ENCODE measurements at regions not wholly inside any gene's neighbourhood (a gene's known extent, or its start where the extent isn't known, plus 50 kb on each side); places are given as distances from the start of the nearest gene placed in this dataset.

- H3K9me3 Mint-ChIP-seq = peaks cover 1% of the 10 kb centered on the region
- H3K36me3 Mint-ChIP-seq (ENCODE audit: low read depth) = no peaks in the 10 kb centered on the region
- no peak for DNase-seq
- H3K4me3 Mint-ChIP-seq = no peak overlapping the region
- CTCF ChIA-PET = no interaction called here
- no peaks in the 10 kb centered on the region for H3K4me1 Mint-ChIP-seq
- H3K27ac Mint-ChIP-seq = no peak overlapping the region
- no peaks in the 10 kb centered on the region for H3K27me3 Mint-ChIP-seq
- POLR2A ChIA-PET = no interaction called here
Observed at GRCh38 chr19:31938675-31939074, 406.7 kb upstream of the ZNF507 start.

DNA sequence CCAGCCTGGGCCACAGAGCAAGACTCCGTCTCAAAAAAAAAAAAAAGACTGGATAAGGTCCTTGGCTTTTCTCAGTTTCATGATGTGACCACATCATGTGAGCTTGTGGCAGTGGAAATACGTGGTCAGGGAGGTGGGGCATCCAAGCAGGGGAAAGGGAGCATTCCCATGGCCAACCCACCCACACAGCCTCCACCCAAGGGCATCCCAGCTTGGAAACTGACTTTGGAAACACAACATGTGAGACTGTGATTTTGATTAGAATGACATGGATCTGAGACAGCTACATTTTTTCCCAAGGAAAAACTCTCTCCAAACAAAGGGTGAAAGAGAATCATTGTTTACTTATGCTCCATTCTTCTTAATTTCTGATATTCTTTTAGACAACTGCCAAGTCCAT is 405.0 kb upstream of the ZNF507 start:
- Mint-ChIP-seq H3K27me3 (no peaks in the 10 kb centered on the region), H3K9me3 (no peaks in the 10 kb centered on the region), H3K4me3 (no peak overlapping the region), H3K27ac (no peak overlapping the region), H3K4me1 (no peaks in the 10 kb centered on the region), H3K36me3 (ENCODE audit: low read depth) (no peaks in the 10 kb centered on the region)
- no peak for DNase-seq
- POLR2A ChIA-PET = no interaction called here
- CTCF ChIA-PET = no interaction called here

GRCh38 chr19:31943191-31943661 is 402.2 kb upstream of the ZNF507 start:
- ChIA-PET POLR2A (no interaction called here), CTCF (no interaction called here)
- DNase-seq = no peak
- no peaks in the 10 kb centered on the region for H3K36me3 Mint-ChIP-seq (ENCODE audit: low read depth)
- no peaks in the 10 kb centered on the region for H3K27me3 Mint-ChIP-seq
- H3K27ac Mint-ChIP-seq = no peak overlapping the region
- H3K9me3 Mint-ChIP-seq = no peaks in the 10 kb centered on the region
- H3K4me1 Mint-ChIP-seq = no peaks in the 10 kb centered on the region
- H3K4me3 Mint-ChIP-seq = no peak overlapping the region

- Mint-ChIP-seq H3K27ac (no peak overlapping the region), H3K36me3 (ENCODE audit: low read depth) (no peaks in the 10 kb centered on the region), H3K27me3 (no peaks in the 10 kb centered on the region), H3K9me3 (no peaks in the 10 kb centered on the region), H3K4me1 (no peaks in the 10 kb centered on the region), H3K4me3 (no peak overlapping the region)
- DNase-seq = no peak
- ChIA-PET POLR2A (interaction anchor here (0.5 kb wide), 1 partner anchor 20 kb away, joined by 3 read pairs; no protein-coding TSS in a partner anchor), CTCF (no interaction called here)
Observed at GRCh38 chr19:31943778-31944177, 401.6 kb upstream of the ZNF507 start.

DNA sequence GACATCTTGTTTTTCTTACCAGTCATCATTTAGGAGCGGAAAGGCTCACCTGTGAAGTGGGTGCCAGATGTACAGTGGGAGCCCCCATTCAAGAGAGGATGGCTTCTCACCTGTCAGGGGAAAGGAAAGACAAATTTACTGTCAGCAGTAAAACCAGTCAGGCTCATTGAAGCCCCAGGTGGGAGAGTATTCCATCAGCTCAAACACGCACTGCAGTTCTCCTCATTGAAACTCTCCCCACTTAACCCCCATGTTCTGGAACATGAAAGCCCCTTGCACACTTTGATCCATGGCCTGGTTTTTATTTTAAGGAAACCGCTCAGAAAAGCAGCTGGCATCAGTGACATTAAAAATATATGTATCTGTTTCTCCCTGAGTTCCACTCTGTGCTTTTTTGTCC is 401.1 kb upstream of the ZNF507 start:
- no peaks in the 10 kb centered on the region for H3K9me3 Mint-ChIP-seq
- H3K4me3 Mint-ChIP-seq = no peak overlapping the region
- POLR2A ChIA-PET = no interaction called here
- CTCF ChIA-PET = no interaction called here
- H3K36me3 Mint-ChIP-seq (ENCODE audit: low read depth) = no peaks in the 10 kb centered on the region
- no peaks in the 10 kb centered on the region for H3K4me1 Mint-ChIP-seq
- no peak overlapping the region for H3K27ac Mint-ChIP-seq
- DNase-seq = no peak
- H3K27me3 Mint-ChIP-seq = no peaks in the 10 kb centered on the region

- Mint-ChIP-seq H3K27me3 (no peaks in the 10 kb centered on the region), H3K27ac (no peak overlapping the region), H3K36me3 (ENCODE audit: low read depth) (no peaks in the 10 kb centered on the region), H3K4me1 (no peaks in the 10 kb centered on the region), H3K9me3 (peaks cover 4% of the 10 kb centered on the region), H3K4me3 (no peak overlapping the region)
- ChIA-PET POLR2A (no interaction called here), CTCF (interaction anchor here (1.5 kb wide), 1 partner anchor 9 kb away, joined by 3 read pairs; no protein-coding TSS in a partner anchor)
- no peak for DNase-seq
Observed at GRCh38 chr19:31946491-31946890, 398.9 kb upstream of the ZNF507 start.

DNA sequence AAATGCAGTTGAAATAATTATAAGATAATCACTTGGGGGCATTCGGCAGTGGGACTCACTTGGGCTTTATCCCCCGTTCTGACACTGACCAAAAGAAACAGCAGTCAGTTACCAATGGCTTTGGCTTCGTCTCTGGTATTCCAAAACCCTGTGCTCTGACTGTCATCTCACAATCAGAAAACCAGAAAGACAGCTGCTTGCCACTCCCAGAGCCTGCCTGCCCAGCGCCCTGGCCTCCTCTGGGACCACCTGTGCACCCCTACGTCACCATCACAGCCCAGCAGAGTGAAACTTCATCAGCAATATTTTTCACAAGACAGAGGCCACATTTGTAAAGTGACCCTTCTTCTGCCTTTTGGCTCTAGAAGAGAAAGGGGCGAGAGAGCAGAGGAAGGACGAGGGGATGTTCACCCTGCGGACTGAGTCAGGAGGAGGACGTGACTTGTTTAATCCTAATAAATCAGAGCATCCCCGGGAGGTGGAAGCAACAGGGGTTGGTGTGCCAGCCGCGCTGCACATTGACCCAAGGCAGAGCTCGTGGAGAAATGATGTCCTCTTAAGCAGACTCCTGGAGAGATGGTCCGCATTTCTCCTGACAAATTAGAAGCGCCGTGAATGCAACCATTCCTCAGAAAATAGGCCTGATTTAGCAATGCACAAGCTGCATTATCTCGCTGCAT is 397.8 kb upstream of the ZNF507 start:
- CTCF ChIA-PET = interaction anchor here (1.5 kb wide), 1 partner anchor 10 kb away, joined by 3 read pairs; no protein-coding TSS in a partner anchor
- no peaks in the 10 kb centered on the region for H3K27me3 Mint-ChIP-seq
- H3K4me3 Mint-ChIP-seq = no peak overlapping the region
- H3K4me1 Mint-ChIP-seq = no peaks in the 10 kb centered on the region
- POLR2A ChIA-PET = no interaction called here
- no peak overlapping the region for H3K27ac Mint-ChIP-seq
- H3K9me3 Mint-ChIP-seq = peaks cover 4% of the 10 kb centered on the region
- H3K36me3 Mint-ChIP-seq (ENCODE audit: low read depth) = no peaks in the 10 kb centered on the region
- DNase-seq = no peak

DNA sequence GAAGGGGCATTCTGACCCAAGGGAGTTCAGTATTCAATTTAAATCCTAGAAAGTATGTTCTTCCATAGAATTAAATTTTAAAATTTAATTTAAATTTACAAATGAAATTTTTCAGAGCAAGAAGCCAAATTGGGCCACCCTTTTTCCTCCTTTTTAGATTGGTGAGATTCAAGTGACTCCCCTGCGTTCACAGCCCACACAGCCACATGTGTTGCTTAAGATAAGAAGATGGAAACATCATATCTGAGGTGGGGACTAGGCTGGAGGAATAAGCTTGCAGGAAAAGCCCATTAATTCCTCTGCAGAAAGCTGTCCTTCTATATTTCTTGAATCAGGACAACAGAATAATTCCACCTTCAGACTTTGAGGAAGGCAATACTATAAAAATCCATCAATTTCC is 392.7 kb upstream of the ZNF507 start:
- POLR2A ChIA-PET = no interaction called here

DNA sequence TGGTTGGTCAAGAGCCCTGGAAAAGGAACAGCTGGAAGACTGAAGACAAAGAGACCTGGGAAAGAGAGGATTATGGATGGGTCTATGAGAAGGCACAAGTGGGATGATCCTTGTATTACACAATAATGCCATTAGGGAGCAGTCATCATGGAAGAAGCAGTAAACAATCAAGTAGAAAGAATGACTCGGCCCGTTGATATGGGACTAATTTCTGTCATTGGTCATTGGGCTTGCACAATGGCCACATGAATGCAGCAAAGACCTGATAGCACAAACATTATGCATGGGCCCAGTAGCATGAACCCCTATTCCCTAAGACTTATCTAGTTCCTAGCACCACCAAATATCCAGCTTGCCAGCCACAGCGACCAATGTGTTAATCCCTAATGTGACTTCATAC is 390.3 kb upstream of the ZNF507 start:
- Mint-ChIP-seq H3K27me3 (no peaks in the 10 kb centered on the region), H3K4me1 (no peaks in the 10 kb centered on the region), H3K9me3 (peaks cover 4% of the 10 kb centered on the region), H3K4me3 (no peak overlapping the region), H3K27ac (no peak overlapping the region), H3K36me3 (ENCODE audit: low read depth) (no peaks in the 10 kb centered on the region)
- ChIA-PET CTCF (no interaction called here), POLR2A (no interaction called here)
- DNase-seq = no peak

More for the DNA sequence above, 392.7 kb upstream of the ZNF507 start:
- no peaks in the 10 kb centered on the region for H3K27me3 Mint-ChIP-seq
- peaks cover 4% of the 10 kb centered on the region for H3K9me3 Mint-ChIP-seq
- H3K27ac Mint-ChIP-seq = no peak overlapping the region
- CTCF ChIA-PET = no interaction called here
- H3K4me3 Mint-ChIP-seq = no peak overlapping the region
- no peaks in the 10 kb centered on the region for H3K4me1 Mint-ChIP-seq
- no peak for DNase-seq
- H3K36me3 Mint-ChIP-seq (ENCODE audit: low read depth) = no peaks in the 10 kb centered on the region

DNA sequence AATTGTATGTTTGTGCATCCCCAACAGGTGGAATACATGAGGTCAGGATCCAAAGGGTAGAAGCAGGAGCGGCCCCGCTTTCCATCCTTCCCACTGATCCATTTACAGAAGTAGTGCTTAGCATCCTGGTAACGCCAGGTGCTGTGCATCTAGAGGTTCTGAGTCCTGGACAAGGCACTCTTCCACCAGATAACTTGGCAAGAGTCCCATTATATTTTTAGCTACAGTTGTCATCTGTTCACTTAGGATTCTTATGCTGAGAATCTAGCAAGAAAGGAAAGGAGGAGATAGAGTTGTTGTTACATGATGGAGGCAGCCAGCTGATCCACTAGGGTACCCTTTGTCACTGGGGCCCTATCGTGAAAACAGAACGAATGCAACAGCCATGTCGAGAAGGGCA is 389.5 kb upstream of the ZNF507 start:
- Mint-ChIP-seq H3K27ac (no peak overlapping the region), H3K36me3 (ENCODE audit: low read depth) (no peaks in the 10 kb centered on the region), H3K9me3 (no peaks in the 10 kb centered on the region), H3K4me1 (no peaks in the 10 kb centered on the region), H3K4me3 (no peak overlapping the region), H3K27me3 (no peaks in the 10 kb centered on the region)
- ChIA-PET CTCF (no interaction called here), POLR2A (no interaction called here)
- no peak for DNase-seq

DNA sequence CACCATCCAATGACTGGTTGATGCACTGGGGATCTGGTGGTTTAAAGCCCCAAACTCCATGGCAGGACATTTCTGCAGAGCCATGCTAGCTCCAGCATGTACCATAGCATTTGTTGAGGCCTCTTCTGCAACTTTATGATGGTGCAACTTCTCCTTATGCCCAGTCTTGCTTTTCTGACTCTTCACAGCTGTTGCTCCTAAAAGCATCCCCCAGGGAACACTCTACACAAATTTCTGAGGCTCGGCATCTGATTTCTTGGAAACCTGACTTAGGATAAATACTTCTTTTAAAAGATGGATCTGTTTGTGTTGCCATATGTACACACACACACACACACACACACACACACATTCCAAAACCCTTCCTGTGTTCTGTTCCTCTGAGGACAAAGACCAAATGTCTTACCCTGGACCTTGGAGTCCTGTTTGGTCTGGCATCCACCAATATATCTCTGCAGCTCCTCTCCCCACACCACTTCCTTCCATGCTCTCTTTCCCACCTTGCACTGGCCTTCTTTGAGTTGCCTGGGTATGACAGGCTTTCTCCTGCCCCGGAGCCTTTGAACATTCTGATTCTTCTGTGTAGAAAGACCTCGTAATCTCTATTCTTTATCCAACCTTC is 388.5 kb upstream of the ZNF507 start:
- ChIA-PET POLR2A (no interaction called here), CTCF (no interaction called here)
- no peak for DNase-seq
- Mint-ChIP-seq H3K4me3 (no peak overlapping the region), H3K4me1 (no peaks in the 10 kb centered on the region), H3K27ac (no peak overlapping the region), H3K27me3 (no peaks in the 10 kb centered on the region), H3K36me3 (ENCODE audit: low read depth) (no peaks in the 10 kb centered on the region), H3K9me3 (no peaks in the 10 kb centered on the region)

GRCh38 chr19:31957711-31958110 is 387.7 kb upstream of the ZNF507 start:
- no peak overlapping the region for H3K4me3 Mint-ChIP-seq
- H3K4me1 Mint-ChIP-seq = no peaks in the 10 kb centered on the region
- H3K9me3 Mint-ChIP-seq = no peaks in the 10 kb centered on the region
- no peak overlapping the region for H3K27ac Mint-ChIP-seq
- no peaks in the 10 kb centered on the region for H3K27me3 Mint-ChIP-seq
- POLR2A ChIA-PET = no interaction called here
- CTCF ChIA-PET = no interaction called here
- DNase-seq = no peak
- no peaks in the 10 kb centered on the region for H3K36me3 Mint-ChIP-seq (ENCODE audit: low read depth)

DNA sequence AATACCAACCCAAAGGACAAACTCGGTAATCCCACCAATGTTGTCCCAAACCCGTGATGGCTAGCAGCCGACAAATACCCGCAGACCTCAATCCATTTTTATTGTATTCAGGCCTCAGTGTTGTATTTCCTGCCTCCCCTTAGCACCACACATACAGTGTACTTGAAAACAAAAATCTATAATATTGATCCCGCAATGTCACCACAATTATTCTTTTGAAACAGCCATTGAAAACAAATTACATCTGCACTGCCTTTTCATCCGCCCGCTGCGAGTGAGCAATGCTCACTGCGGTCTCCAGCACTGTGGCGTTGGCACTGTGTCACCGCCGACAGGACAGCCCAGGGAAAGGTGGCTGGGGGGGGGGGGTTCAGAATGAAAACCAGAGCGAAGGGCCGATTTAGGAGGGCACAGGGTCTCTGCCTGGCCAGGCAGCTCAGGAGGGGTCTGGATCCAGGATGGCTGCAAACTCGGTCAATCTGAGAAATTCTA is 385.8 kb upstream of the ZNF507 start:
- no peaks in the 10 kb centered on the region for H3K36me3 Mint-ChIP-seq (ENCODE audit: low read depth)
- H3K4me3 Mint-ChIP-seq = no peak overlapping the region
- H3K4me1 Mint-ChIP-seq = no peaks in the 10 kb centered on the region
- ChIA-PET CTCF (no interaction called here), POLR2A (no interaction called here)
- H3K9me3 Mint-ChIP-seq = no peaks in the 10 kb centered on the region
- no peak for DNase-seq
- no peaks in the 10 kb centered on the region for H3K27me3 Mint-ChIP-seq
- no peak overlapping the region for H3K27ac Mint-ChIP-seq

DNA sequence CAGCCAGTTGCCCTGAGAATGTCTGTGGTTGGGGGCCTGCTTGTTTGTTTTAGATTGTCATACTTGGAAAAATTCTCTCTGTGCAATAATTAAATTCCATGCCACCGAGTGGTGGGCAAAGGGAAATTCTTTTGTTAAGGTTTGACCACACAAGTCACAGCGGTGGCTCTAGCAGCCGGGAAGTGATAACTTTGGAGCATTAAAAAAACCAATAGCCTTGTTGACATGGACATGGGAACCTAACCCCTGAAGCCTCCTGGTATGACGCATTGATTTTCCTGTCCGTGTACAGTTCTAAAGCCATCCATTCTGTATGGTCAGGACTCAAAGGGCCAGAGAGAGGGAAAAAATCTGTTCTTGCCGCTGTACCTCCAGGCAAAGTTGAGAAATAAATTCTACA is 384.9 kb upstream of the ZNF507 start:
- H3K4me1 Mint-ChIP-seq = no peaks in the 10 kb centered on the region

More for the DNA sequence above, 384.9 kb upstream of the ZNF507 start:
- H3K9me3 Mint-ChIP-seq = no peaks in the 10 kb centered on the region
- CTCF ChIA-PET = no interaction called here
- no peak overlapping the region for H3K4me3 Mint-ChIP-seq
- no peaks in the 10 kb centered on the region for H3K27me3 Mint-ChIP-seq
- no peaks in the 10 kb centered on the region for H3K36me3 Mint-ChIP-seq (ENCODE audit: low read depth)
- H3K27ac Mint-ChIP-seq = no peak overlapping the region
- DNase-seq = no peak
- POLR2A ChIA-PET = no interaction called here

Data from activated CD4-positive, alpha-beta T cell treated with anti-CD3 and anti-CD28 coated beads, Interleukin-2, amount 10 ng/mL, durations not matched to agents 7 days and 5 days (primary cell).